Effector memory CD8-positive, alpha-beta T cell (primary cell): ENCODE measurements at regions not wholly inside any gene's neighbourhood (a gene's known extent, or its start where the extent isn't known, plus 50 kb on each side); places are given as distances from the start of the nearest gene placed in this dataset.
A peak's percentile ranks its signal among the peaks of the same experiment; 100 is the strongest.

ENCODE experiments used
- ATAC-seq: fragments of 150-1000 bp; cut with Tn5 transposase; replicated peaks from 2 replicates; pipeline ENCODE4 v1.10.0; 2021; ENCODE audit warnings: mild to moderate bottlenecking, moderate library complexity
- DNase-seq, 3 experiments: peaks; one replicate each; pipeline ENCODE4 v3.0.0; 2021
- H3K27ac Mint-ChIP-seq, 2 donors: one replicate each; pipeline ENCODE4 v1.8.0; 2022; ENCODE audit warnings: mild to moderate bottlenecking in 2 of 2, mixed read lengths in 2 of 2, moderate library complexity in 2 of 2
- H3K27me3 Mint-ChIP-seq, 2 donors: one replicate each; pipeline ENCODE4 v1.8.0; 2022; ENCODE audit warnings: mixed read lengths in 2 of 2
- H3K36me3 Mint-ChIP-seq: one replicate; pipeline ENCODE4 v1.8.0; 2022; ENCODE audit warnings: mild to moderate bottlenecking, moderate library complexity, mixed read lengths; ENCODE audit not compliant: insufficient read depth
- H3K4me1 Mint-ChIP-seq, 2 donors: one replicate each; pipeline ENCODE4 v1.8.0; 2022; ENCODE audit warnings: low read depth in 2 of 2, mixed read lengths in 2 of 2
- H3K4me3 Mint-ChIP-seq, 2 donors: one replicate each; pipeline ENCODE4 v1.8.0; 2022; ENCODE audit warnings: mild to moderate bottlenecking in 2 of 2, mixed read lengths in 2 of 2, moderate library complexity in 2 of 2
- H3K9me3 Mint-ChIP-seq, 2 donors: one replicate each; pipeline ENCODE4 v1.8.0; 2022; ENCODE audit warnings: mixed read lengths in 2 of 2

GRCh38 chr6:33967966-33968724 is 164.3 kb upstream of the MLN start:
- ATAC-seq (no peak), DNase-seq (no peak)
- H3K27ac Mint-ChIP-seq: no peak overlapping the region
- peaks cover under 1% of the 10 kb centered on the region in 2 donors for H3K4me1 Mint-ChIP-seq
- H3K27me3 Mint-ChIP-seq: peaks cover 40 to 83% of the 10 kb centered on the region in 2 donors
- no peaks in the 10 kb centered on the region for H3K9me3 Mint-ChIP-seq
- H3K4me3 Mint-ChIP-seq: no peak overlapping the region
- H3K36me3 Mint-ChIP-seq: no peaks in the 10 kb centered on the region

GRCh38 chr6:33967265-33967767 is 163.5 kb upstream of the MLN start:
- ATAC-seq: no peak
- peaks cover 40 to 91% of the 10 kb centered on the region in 2 donors for H3K27me3 Mint-ChIP-seq
- H3K36me3 Mint-ChIP-seq: no peaks in the 10 kb centered on the region
- no peak for DNase-seq
- peaks cover 4% of the 10 kb centered on the region in 2 donors for H3K4me1 Mint-ChIP-seq
- peak overlapping the region in 1 of 2 donors; percentile 32 for H3K27ac Mint-ChIP-seq
- H3K4me3 Mint-ChIP-seq: no peak overlapping the region
- no peaks in the 10 kb centered on the region for H3K9me3 Mint-ChIP-seq

DNA sequence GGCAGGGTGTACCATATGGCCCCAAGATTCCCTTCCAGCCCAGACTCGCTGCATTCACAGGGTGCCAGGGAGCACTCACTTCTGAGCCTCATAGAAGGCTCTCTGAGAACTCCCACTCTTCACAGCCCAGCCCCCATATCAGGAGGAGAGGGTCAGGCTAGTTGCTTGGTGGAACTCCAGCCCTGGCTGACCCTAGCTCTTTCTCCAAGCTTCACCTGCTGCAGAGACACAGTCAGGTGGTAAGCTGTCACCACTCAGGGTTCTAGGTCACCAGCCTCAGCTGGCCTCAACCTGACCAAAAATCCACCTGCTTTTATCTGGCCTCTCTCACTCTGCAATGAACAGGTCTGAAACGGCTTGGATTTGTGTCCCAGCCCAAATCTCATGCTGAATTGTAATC is 162.7 kb upstream of the MLN start:
- H3K27me3 Mint-ChIP-seq: peaks cover 40 to 95% of the 10 kb centered on the region in 2 donors
- no peaks in the 10 kb centered on the region for H3K9me3 Mint-ChIP-seq
- ATAC-seq (no peak), DNase-seq (no peak)
- no peak overlapping the region for H3K4me3 Mint-ChIP-seq
- no peaks in the 10 kb centered on the region for H3K36me3 Mint-ChIP-seq
- peaks cover 4% of the 10 kb centered on the region in 2 donors for H3K4me1 Mint-ChIP-seq
- no peak overlapping the region for H3K27ac Mint-ChIP-seq

GRCh38 chr6:33965766-33966165 is 162.0 kb upstream of the MLN start:
- H3K4me3 Mint-ChIP-seq: no peak overlapping the region
- no peaks in the 10 kb centered on the region for H3K9me3 Mint-ChIP-seq
- ATAC-seq (no peak), DNase-seq (no peak)
- H3K27ac Mint-ChIP-seq: no peak overlapping the region
- H3K27me3 Mint-ChIP-seq: peaks cover 40 to 94% of the 10 kb centered on the region in 2 donors
- no peaks in the 10 kb centered on the region for H3K36me3 Mint-ChIP-seq
- peaks cover 4% of the 10 kb centered on the region in 2 donors for H3K4me1 Mint-ChIP-seq

DNA sequence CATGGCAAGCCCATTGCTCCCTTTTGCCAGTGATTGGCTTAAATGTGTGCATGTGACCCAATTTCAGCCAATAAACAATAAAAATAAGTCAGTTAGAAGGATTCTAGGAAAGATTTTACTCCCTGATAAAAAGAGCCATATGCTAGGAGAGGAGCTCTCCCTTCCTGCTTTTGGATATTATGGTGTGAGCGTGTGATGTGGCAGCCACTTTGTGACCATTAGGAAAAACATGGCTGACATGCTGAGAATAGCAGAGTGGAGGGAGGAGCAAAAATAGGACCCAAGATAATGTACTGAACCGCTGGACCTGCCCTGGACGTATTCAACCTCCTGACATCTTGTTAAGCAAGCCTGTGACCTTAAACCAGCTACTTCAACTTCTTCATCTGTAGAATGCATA is 160.6 kb upstream of the MLN start:
- Mint-ChIP-seq H3K27ac (no peak overlapping the region), H3K4me1 (peaks cover 4% of the 10 kb centered on the region in 2 donors), H3K27me3 (peaks cover 35 to 84% of the 10 kb centered on the region in 2 donors), H3K36me3 (no peaks in the 10 kb centered on the region), H3K4me3 (no peak overlapping the region), H3K9me3 (no peaks in the 10 kb centered on the region)
- DNase-seq (no peak), ATAC-seq (no peak)

DNA sequence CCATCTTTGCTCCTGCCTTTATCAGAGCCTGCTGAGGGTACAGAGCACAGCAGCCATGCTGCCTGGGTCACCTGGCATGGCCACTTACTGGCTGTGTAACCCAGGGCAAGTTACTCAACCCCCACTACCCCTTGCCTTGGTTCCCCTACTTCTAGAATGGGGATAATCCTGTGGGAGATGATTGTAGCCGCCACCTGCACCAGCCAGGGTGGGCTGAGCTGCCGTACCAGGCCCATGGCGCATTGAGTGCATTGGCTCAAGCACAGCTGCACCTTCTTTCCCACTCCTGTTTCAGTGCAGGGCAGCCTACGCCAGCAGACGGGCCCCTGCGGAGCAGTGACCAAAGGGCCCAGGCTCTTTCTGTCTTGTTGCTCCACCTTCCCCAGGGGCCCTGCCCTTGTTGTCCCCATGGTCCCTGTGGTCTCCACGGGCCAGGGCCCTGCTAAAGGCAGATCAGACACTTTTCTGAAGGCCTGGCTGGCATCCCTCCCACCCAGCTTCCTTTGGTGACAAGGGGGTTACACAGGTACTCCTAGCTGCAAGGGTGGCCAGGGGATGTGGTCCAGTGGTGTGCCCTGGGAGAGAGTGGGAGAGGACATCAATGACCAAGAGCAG is 159.4 kb upstream of the MLN start:
- ATAC-seq (no peak), DNase-seq (no peak)
- no peak overlapping the region for H3K27ac Mint-ChIP-seq
- peaks cover 6 to 10% of the 10 kb centered on the region in 2 donors for H3K4me1 Mint-ChIP-seq
- peaks cover 40 to 86% of the 10 kb centered on the region in 2 donors for H3K27me3 Mint-ChIP-seq
- no peaks in the 10 kb centered on the region for H3K9me3 Mint-ChIP-seq
- H3K4me3 Mint-ChIP-seq: no peak overlapping the region
- no peaks in the 10 kb centered on the region for H3K36me3 Mint-ChIP-seq

GRCh38 chr6:33962246-33963027 is 158.6 kb upstream of the MLN start:
- Mint-ChIP-seq H3K27me3 (peaks cover 33 to 86% of the 10 kb centered on the region in 2 donors), H3K4me1 (peaks cover 10 to 14% of the 10 kb centered on the region in 2 donors), H3K9me3 (no peaks in the 10 kb centered on the region), H3K4me3 (no peak overlapping the region), H3K36me3 (no peaks in the 10 kb centered on the region), H3K27ac (no peak overlapping the region)
- ATAC-seq (no peak), DNase-seq (no peak)

GRCh38 chr6:33961691-33962090 is 157.9 kb upstream of the MLN start:
- no peak for DNase-seq
- Mint-ChIP-seq H3K9me3 (no peaks in the 10 kb centered on the region), H3K27me3 (peaks cover 33 to 86% of the 10 kb centered on the region in 2 donors)

GRCh38 chr6:33960345-33961313 is 156.8 kb upstream of the MLN start:
- no peaks in the 10 kb centered on the region for H3K9me3 Mint-ChIP-seq

More at GRCh38 chr6:33961691-33962090, 157.9 kb upstream of the MLN start:
- ATAC-seq: no peak
- H3K4me3 Mint-ChIP-seq: no peak overlapping the region
- peaks cover 15 to 19% of the 10 kb centered on the region in 2 donors for H3K4me1 Mint-ChIP-seq
- peaks cover 3% of the 10 kb centered on the region for H3K36me3 Mint-ChIP-seq
- H3K27ac Mint-ChIP-seq: no peak overlapping the region

DNA sequence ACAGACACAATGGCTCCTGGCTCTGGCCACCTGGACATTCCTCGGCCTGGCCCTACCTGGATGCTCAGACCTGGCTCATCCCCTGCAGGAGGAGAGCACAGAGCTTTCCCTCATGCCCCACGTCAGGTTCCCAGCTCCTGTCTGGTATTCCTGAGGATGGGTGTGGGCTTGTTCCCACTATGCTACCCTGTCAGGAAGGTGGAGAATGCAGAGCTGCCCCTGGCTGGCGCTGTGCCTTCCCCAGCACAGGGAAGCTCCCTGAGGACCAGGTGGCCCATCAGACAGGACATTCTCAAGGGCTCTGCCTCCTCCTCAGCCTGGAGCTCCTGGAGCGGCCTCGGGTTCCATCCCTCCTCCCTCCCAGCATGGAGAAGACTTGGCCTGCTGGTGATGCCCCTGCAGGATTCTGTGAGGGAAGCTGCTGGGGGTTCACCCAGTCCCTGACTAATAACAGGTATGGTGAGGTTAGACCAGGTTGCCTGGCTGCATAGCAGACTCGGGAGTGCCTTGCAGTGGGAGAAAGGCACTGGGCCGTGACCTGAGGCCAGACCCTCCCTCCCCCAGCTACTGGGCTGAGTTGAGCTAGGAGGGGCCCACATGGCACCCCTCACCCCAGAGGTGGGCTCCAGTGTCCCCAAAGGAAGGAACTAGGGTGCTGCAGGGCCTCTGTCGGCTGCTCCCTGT is 156.0 kb upstream of the MLN start:
- Mint-ChIP-seq H3K27me3 (peaks cover 18 to 83% of the 10 kb centered on the region in 2 donors), H3K4me1 (peaks cover 17 to 23% of the 10 kb centered on the region in 2 donors), H3K27ac (no peak overlapping the region), H3K4me3 (no peak overlapping the region), H3K36me3 (peaks cover 3% of the 10 kb centered on the region), H3K9me3 (no peaks in the 10 kb centered on the region)
- DNase-seq (no peak), ATAC-seq (no peak)

More at GRCh38 chr6:33960345-33961313, 156.8 kb upstream of the MLN start:
- Mint-ChIP-seq H3K27me3 (peaks cover 24 to 84% of the 10 kb centered on the region in 2 donors), H3K27ac (no peak overlapping the region), H3K36me3 (peaks cover 3% of the 10 kb centered on the region), H3K4me3 (no peak overlapping the region), H3K4me1 (peaks cover 17 to 19% of the 10 kb centered on the region in 2 donors)
- ATAC-seq: no peak
- DNase-seq: no peak

GRCh38 chr6:33959329-33959651 is 155.5 kb upstream of the MLN start:
- no peaks in the 10 kb centered on the region for H3K9me3 Mint-ChIP-seq
- H3K27me3 Mint-ChIP-seq: peaks cover 18 to 83% of the 10 kb centered on the region in 2 donors
- DNase-seq (no peak), ATAC-seq (no peak)
- H3K4me3 Mint-ChIP-seq: no peak overlapping the region
- H3K36me3 Mint-ChIP-seq: peaks cover 3% of the 10 kb centered on the region
- H3K4me1 Mint-ChIP-seq: peaks cover 20 to 28% of the 10 kb centered on the region in 2 donors
- H3K27ac Mint-ChIP-seq: no peak overlapping the region
